ENCODE measurements at regions not wholly inside any gene's neighbourhood (a gene's known extent, or its start where the extent isn't known, plus 50 kb on each side); places are given as distances from the start of the nearest gene placed in this dataset.

GRCh38 chr19:28585796-28586195, 627.2 kb downstream of the UQCRFS1 start:
- Histone ChIP-seq H3K27ac (no peak overlapping the region), H3K36me3 (no peaks in the 10 kb centered on the region), H3K27me3 (no peaks in the 10 kb centered on the region), H3K9me3 (no peaks in the 10 kb centered on the region), H3K4me1 (no peaks in the 10 kb centered on the region), H3K4me3 (no peak overlapping the region)
- DNase-seq (ENCODE audit: low spot score in 2 of 2) = no peak
- intact Hi-C loops (cut with DNase I) = no loop called here
- TF ChIP-seq CTCF (IDR thresholded peaks at IDR 0.05) = no peak

- no peak for DNase-seq (ENCODE audit: low spot score in 2 of 2)
- TF ChIP-seq CTCF (IDR thresholded peaks at IDR 0.05) = no peak
- intact Hi-C loops (cut with DNase I) = no loop called here
These were observed 629.2 kb downstream of the UQCRFS1 start for GRCh38 chr19:28583713-28584112.

GRCh38 chr19:28583242-28583641, 629.7 kb downstream of the UQCRFS1 start:
- H3K9me3 ChIP-seq = no peaks in the 10 kb centered on the region
- H3K4me3 ChIP-seq = no peak overlapping the region
- no peak overlapping the region for H3K27ac ChIP-seq
- intact Hi-C loops (cut with DNase I) = no loop called here
- DNase-seq (ENCODE audit: low spot score in 2 of 2) = no peak
- no peaks in the 10 kb centered on the region for H3K27me3 ChIP-seq
- TF ChIP-seq CTCF (IDR thresholded peaks at IDR 0.05) = no peak
- H3K36me3 ChIP-seq = no peaks in the 10 kb centered on the region
- H3K4me1 ChIP-seq = no peaks in the 10 kb centered on the region

More at GRCh38 chr19:28583713-28584112, 629.2 kb downstream of the UQCRFS1 start:
- no peak overlapping the region for H3K27ac ChIP-seq
- H3K4me1 ChIP-seq = no peaks in the 10 kb centered on the region
- no peak overlapping the region for H3K4me3 ChIP-seq
- no peaks in the 10 kb centered on the region for H3K36me3 ChIP-seq
- no peaks in the 10 kb centered on the region for H3K27me3 ChIP-seq
- no peaks in the 10 kb centered on the region for H3K9me3 ChIP-seq

- intact Hi-C loops (cut with DNase I) = no loop called here
- no peaks in the 10 kb centered on the region for H3K36me3 ChIP-seq
- no peak for TF ChIP-seq CTCF (IDR thresholded peaks at IDR 0.05)
These were observed 630.2 kb downstream of the UQCRFS1 start for GRCh38 chr19:28582796-28583195.

GRCh38 chr19:28582344-28582743, 630.6 kb downstream of the UQCRFS1 start:
- no peaks in the 10 kb centered on the region for H3K36me3 ChIP-seq
- H3K9me3 ChIP-seq = no peaks in the 10 kb centered on the region
- H3K4me1 ChIP-seq = no peaks in the 10 kb centered on the region
- H3K27ac ChIP-seq = no peak overlapping the region
- TF ChIP-seq CTCF (IDR thresholded peaks at IDR 0.05) = no peak
- intact Hi-C loops (cut with DNase I) = no loop called here
- no peak overlapping the region for H3K4me3 ChIP-seq
- no peak for DNase-seq (ENCODE audit: low spot score in 2 of 2)
- no peaks in the 10 kb centered on the region for H3K27me3 ChIP-seq

More at GRCh38 chr19:28582796-28583195, 630.2 kb downstream of the UQCRFS1 start:
- Histone ChIP-seq H3K27me3 (no peaks in the 10 kb centered on the region), H3K9me3 (no peaks in the 10 kb centered on the region), H3K27ac (no peak overlapping the region), H3K4me3 (no peak overlapping the region), H3K4me1 (no peaks in the 10 kb centered on the region)
- DNase-seq (ENCODE audit: low spot score in 2 of 2) = no peak

- intact Hi-C loops (cut with DNase I) = no loop called here
These were observed 631.5 kb downstream of the UQCRFS1 start for GRCh38 chr19:28581468-28581770.

More at GRCh38 chr19:28581468-28581770, 631.5 kb downstream of the UQCRFS1 start:
- Histone ChIP-seq H3K27ac (no peak overlapping the region), H3K27me3 (no peaks in the 10 kb centered on the region), H3K36me3 (no peaks in the 10 kb centered on the region), H3K4me1 (no peaks in the 10 kb centered on the region), H3K9me3 (no peaks in the 10 kb centered on the region), H3K4me3 (no peak overlapping the region)
- no peak for DNase-seq (ENCODE audit: low spot score in 2 of 2)
- TF ChIP-seq CTCF (IDR thresholded peaks at IDR 0.05) = no peak
